CD14-positive monocyte (primary cell): ENCODE measurements at regions not wholly inside any gene's neighbourhood (a gene's known extent, or its start where the extent isn't known, plus 50 kb on each side); places are given as distances from the start of the nearest gene placed in this dataset.

Experiments used
- DNase-seq, 3 donors: peaks; one replicate each; pipeline ENCODE4 v3.0.0-alpha.2; 2011 to 2022
- H2AFZ ChIP-seq: 2 replicates; pipeline ENCODE4 v1.6.0; 2012; ENCODE audit warnings: mild to moderate bottlenecking, low read depth, low read length, inconsistent platforms; ENCODE audit not compliant: insufficient read depth, poor library complexity, severe bottlenecking
- H3K27ac ChIP-seq, 2 donors: 1 replicate in 1 of 2; 2 replicates in 1 of 2; pipeline ENCODE4 v1.5.1; 2012 to 2013; ENCODE audit warnings: low read length in 2 of 2, control low read depth in 1 of 2, inconsistent platforms in 1 of 2, low read depth in 1 of 2, mild to moderate bottlenecking in 1 of 2
- H3K27me3 ChIP-seq, 2 donors: one replicate each; pipeline versions ENCODE4 v1.6.0 to v1.6.1; 2011 to 2013; ENCODE audit warnings: low read length in 2 of 2; ENCODE audit not compliant: control insufficient read depth in 2 of 2, insufficient read depth in 2 of 2
- H3K36me3 ChIP-seq, 2 donors: replicated peaks in 1 of 2; 1 replicate in 1 of 2; 2 replicates in 1 of 2; pipeline versions ENCODE4 v1.5.1 to v1.6.1; 2012 to 2013; ENCODE audit warnings: low read length in 2 of 2, control low read depth in 1 of 2, inconsistent platforms in 1 of 2, mild to moderate bottlenecking in 1 of 2; ENCODE audit not compliant: insufficient read depth in 2 of 2, control insufficient read depth in 1 of 2
- H3K4me1 ChIP-seq, 2 donors: 1 replicate in 1 of 2; 2 replicates in 1 of 2; pipeline versions ENCODE4 v1.5.1 to v1.6.1; 2012 to 2013; ENCODE audit warnings: low read length in 2 of 2, control low read depth in 1 of 2, inconsistent platforms in 1 of 2, mild to moderate bottlenecking in 1 of 2, moderate library complexity in 1 of 2; ENCODE audit not compliant: insufficient read depth in 2 of 2, control insufficient read depth in 1 of 2
- H3K4me2 ChIP-seq: replicated peaks from 2 replicates; pipeline ENCODE3; 2012; ENCODE audit warnings: low read length, moderate library complexity, mild to moderate bottlenecking; ENCODE audit not compliant: poor library complexity, severe bottlenecking; ENCODE audit errors: extremely low read depth
- H3K4me3 ChIP-seq, 3 experiments: fragments of 200-600 bp in 1 of 3; sonication (generic) in 1 of 3; replicated peaks in 1 of 3; 1 replicate in 2 of 3; 2 replicates in 1 of 3; pipeline ENCODE4 v1.5.1; 2011 to 2013; ENCODE audit warnings: low read length in 3 of 3, mild to moderate bottlenecking in 3 of 3, control low read depth in 2 of 3, low read depth in 2 of 3, inconsistent platforms in 1 of 3, moderate library complexity in 1 of 3
- H3K79me2 ChIP-seq: 2 replicates; pipeline ENCODE4 v1.6.0; 2012; ENCODE audit warnings: mild to moderate bottlenecking, control low read depth, inconsistent platforms, low read length, moderate library complexity; ENCODE audit not compliant: insufficient read depth
- H3K9ac ChIP-seq: 2 replicates; pipeline ENCODE4 v1.6.0; 2017; ENCODE audit warnings: low read length, mild to moderate bottlenecking; ENCODE audit not compliant: insufficient read depth, poor library complexity, severe bottlenecking
- H3K9me3 ChIP-seq, 2 donors: replicated peaks in 1 of 2; 1 replicate in 1 of 2; 2 replicates in 1 of 2; pipeline versions ENCODE4 v1.5.1 to v1.6.1; 2012 to 2013; ENCODE audit warnings: low read length in 2 of 2, control low read depth in 1 of 2; ENCODE audit not compliant: control insufficient read depth in 1 of 2, insufficient read depth in 1 of 2
- H4K20me1 ChIP-seq: 2 replicates; pipeline ENCODE4 v1.6.0; 2012; ENCODE audit warnings: mild to moderate bottlenecking, low read length, control low read depth, moderate library complexity; ENCODE audit not compliant: insufficient read depth
- H3K27ac Mint-ChIP-seq, 7 donors: one replicate each; pipeline ENCODE4 v1.8.0; 2020; ENCODE audit warnings: mild to moderate bottlenecking in 7 of 7, mixed read lengths in 7 of 7, moderate library complexity in 6 of 7, inconsistent platforms in 2 of 7
- H3K27me3 Mint-ChIP-seq, 3 donors: one replicate each; pipeline ENCODE4 v1.8.0; 2021 to 2022; ENCODE audit warnings: low read depth in 3 of 3, mild to moderate bottlenecking in 3 of 3, mixed read lengths in 3 of 3, moderate library complexity in 3 of 3, inconsistent platforms in 1 of 3
- H3K36me3 Mint-ChIP-seq, 2 donors: one replicate each; pipeline ENCODE4 v1.8.0; 2020; ENCODE audit warnings: mixed read lengths in 2 of 2, inconsistent platforms in 1 of 2, mild to moderate bottlenecking in 1 of 2
- H3K4me1 Mint-ChIP-seq: one replicate; pipeline ENCODE4 v1.8.0; 2020; ENCODE audit warnings: mild to moderate bottlenecking, mixed read lengths
- H3K4me3 Mint-ChIP-seq, 2 donors: one replicate each; pipeline ENCODE4 v1.8.0; 2020; ENCODE audit warnings: mild to moderate bottlenecking in 2 of 2, mixed read lengths in 2 of 2, moderate library complexity in 1 of 2
- H3K9me3 Mint-ChIP-seq, 7 donors: one replicate each; pipeline ENCODE4 v1.8.0; 2020 to 2022; ENCODE audit warnings: mixed read lengths in 7 of 7, mild to moderate bottlenecking in 6 of 7, moderate library complexity in 6 of 7, inconsistent platforms in 2 of 7
- WGBS: methylation state at CpG from one replicate; pipeline ENCODE4 v1.1.5; 2013; ENCODE audit warnings: missing lambda C conversion rate; ENCODE audit not compliant: insufficient coverage; 5-methylcytosine and 5-hydroxymethylcytosine counted together
- intact Hi-C, 2 donors: fragments of 100-400 bp; cut with micrococcal nuclease; formaldehyde crosslinking; loops; one replicate each; pipeline versions ENCODE4 v1.15.0 to v1.15.1; 2023
- TF ChIP-seq, protein P1 (sequence below): fragments of 200-600 bp; IDR thresholded peaks from one replicate; pipeline ENCODE4 v1.8.0; 2022; ENCODE audit warnings: antibody characterized with exemption, mild to moderate bottlenecking

DNA sequence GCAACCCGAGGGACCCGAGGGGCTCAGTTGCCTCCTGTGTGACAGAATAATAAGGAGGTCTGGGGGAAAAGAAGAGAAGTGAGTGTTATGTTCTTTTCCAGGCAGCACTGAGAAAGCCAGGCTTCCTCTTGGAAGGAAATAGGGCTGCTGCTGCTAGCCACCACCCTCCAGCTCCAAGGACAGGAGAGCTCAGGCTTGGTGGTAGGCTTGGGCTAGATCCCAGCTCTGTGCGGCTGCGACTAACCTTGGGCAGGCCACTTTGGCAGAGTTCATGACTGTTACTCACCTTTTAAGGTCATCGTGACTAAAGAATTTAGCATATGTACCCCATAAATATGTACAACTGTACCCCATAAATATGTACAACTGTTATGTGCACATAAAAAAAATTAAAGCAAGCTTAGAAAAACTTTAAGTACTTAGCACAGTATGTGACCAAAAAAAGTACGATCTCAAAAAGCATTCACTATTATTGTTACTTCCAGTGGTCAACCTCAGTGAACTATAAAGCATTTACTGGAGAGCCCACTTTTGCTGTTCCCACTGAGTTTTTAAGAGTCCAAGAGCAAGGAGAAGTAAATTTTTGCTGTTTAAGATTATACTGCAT, 124.7 kb upstream of the POU2AF2 start:
- Histone ChIP-seq H3K27me3 (no peaks in the 10 kb centered on the region), H3K4me1 (no peaks in the 10 kb centered on the region), H3K9me3 (no peaks in the 10 kb centered on the region), H3K4me3 (no peak overlapping the region), H3K27ac (no peak overlapping the region), H2AFZ (no peak overlapping the region), H3K9ac (no peak overlapping the region), H3K36me3 (no peaks in the 10 kb centered on the region), H3K4me2 (no peak overlapping the region), H4K20me1 (no peaks in the 10 kb centered on the region), H3K79me2 (no peaks in the 10 kb centered on the region)
- H3K27ac Mint-ChIP-seq = no peak overlapping the region
- peaks cover 0 to 2% (median 2%) of the 10 kb centered on the region in 3 donors for H3K27me3 Mint-ChIP-seq
- intact Hi-C loops = no loop called here
- peaks cover 0 to 17% (median 2%) of the 10 kb centered on the region in 7 donors for H3K9me3 Mint-ChIP-seq
- TF ChIP-seq, protein P1, sequence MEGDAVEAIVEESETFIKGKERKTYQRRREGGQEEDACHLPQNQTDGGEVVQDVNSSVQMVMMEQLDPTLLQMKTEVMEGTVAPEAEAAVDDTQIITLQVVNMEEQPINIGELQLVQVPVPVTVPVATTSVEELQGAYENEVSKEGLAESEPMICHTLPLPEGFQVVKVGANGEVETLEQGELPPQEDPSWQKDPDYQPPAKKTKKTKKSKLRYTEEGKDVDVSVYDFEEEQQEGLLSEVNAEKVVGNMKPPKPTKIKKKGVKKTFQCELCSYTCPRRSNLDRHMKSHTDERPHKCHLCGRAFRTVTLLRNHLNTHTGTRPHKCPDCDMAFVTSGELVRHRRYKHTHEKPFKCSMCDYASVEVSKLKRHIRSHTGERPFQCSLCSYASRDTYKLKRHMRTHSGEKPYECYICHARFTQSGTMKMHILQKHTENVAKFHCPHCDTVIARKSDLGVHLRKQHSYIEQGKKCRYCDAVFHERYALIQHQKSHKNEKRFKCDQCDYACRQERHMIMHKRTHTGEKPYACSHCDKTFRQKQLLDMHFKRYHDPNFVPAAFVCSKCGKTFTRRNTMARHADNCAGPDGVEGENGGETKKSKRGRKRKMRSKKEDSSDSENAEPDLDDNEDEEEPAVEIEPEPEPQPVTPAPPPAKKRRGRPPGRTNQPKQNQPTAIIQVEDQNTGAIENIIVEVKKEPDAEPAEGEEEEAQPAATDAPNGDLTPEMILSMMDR = no peak
- no peak for DNase-seq
- no peaks in the 10 kb centered on the region for H3K4me1 Mint-ChIP-seq
- no peak overlapping the region for H3K4me3 Mint-ChIP-seq
- no CpG with 5 or more reads among the region's 6 CpGs for WGBS
- no peaks in the 10 kb centered on the region for H3K36me3 Mint-ChIP-seq

DNA sequence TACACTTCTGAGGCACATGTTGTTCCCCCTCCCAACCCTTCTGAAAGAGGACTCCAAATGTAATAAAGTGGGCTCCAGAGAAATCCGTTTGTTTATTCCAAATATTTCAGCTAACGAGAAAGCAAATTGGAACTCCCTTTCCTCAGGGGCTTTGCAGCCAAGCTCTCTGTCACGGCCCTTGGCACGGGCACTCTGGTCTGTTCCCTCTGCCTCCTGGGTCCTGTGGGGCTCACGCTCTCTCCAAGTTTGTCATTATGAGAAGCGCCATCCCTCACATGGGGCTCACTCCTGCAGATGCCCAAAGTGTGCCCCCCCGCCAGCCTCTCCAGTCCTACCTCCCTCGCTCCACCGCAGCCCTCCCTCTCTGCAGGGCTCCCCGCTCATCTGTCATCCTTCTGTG, 125.4 kb upstream of the POU2AF2 start:
- no peak overlapping the region for H3K4me2 ChIP-seq
- H3K27ac Mint-ChIP-seq = no peak overlapping the region
- H3K27me3 Mint-ChIP-seq = peaks cover 0 to 2% (median 2%) of the 10 kb centered on the region in 3 donors
- H3K79me2 ChIP-seq = no peaks in the 10 kb centered on the region
- no peak overlapping the region for H3K9ac ChIP-seq
- no peaks in the 10 kb centered on the region for H3K4me1 ChIP-seq
- no peaks in the 10 kb centered on the region for H3K4me1 Mint-ChIP-seq
- H3K36me3 Mint-ChIP-seq = no peaks in the 10 kb centered on the region
- no peak overlapping the region for H3K4me3 ChIP-seq
- no peak overlapping the region for H3K4me3 Mint-ChIP-seq
- peaks cover 0 to 17% (median 2%) of the 10 kb centered on the region in 7 donors for H3K9me3 Mint-ChIP-seq
- H3K36me3 ChIP-seq = no peaks in the 10 kb centered on the region
- H3K27me3 ChIP-seq = no peaks in the 10 kb centered on the region
- intact Hi-C loops = no loop called here
- WGBS = 90% methylated on average over 10 of the region's 10 CpGs
- DNase-seq = no peak
- H4K20me1 ChIP-seq = no peaks in the 10 kb centered on the region
- TF ChIP-seq, protein P1 = no peak
- no peaks in the 10 kb centered on the region for H3K9me3 ChIP-seq
- no peak overlapping the region for H3K27ac ChIP-seq
- H2AFZ ChIP-seq = no peak overlapping the region
